ENCODE measurements at regions not wholly inside any gene's neighbourhood (a gene's known extent, or its start where the extent isn't known, plus 50 kb on each side); places are given as distances from the start of the nearest gene placed in this dataset.

- no peaks in the 10 kb centered on the region for H3K4me1 Mint-ChIP-seq (ENCODE audit: insufficient read depth, unreplicated experiment)
- ChIA-PET POLR2A (no interaction called here), CTCF (no interaction called here)
- H3K27ac Mint-ChIP-seq (ENCODE audit: low read depth, unreplicated experiment): no peak overlapping the region
- intact Hi-C loops (cut with micrococcal nuclease): no loop called here
- H3K4me3 Mint-ChIP-seq (ENCODE audit: unreplicated experiment): no peak overlapping the region
- no TSS peak for BruUV-seq (replicated peaks)
- H3K9me3 Mint-ChIP-seq (ENCODE audit: unreplicated experiment): no peaks in the 10 kb centered on the region
- no peak for DNase-seq (ENCODE audit: unreplicated experiment)
- no peaks in the 10 kb centered on the region for H3K27me3 Mint-ChIP-seq (ENCODE audit: insufficient read depth, unreplicated experiment)
- H3K36me3 Mint-ChIP-seq (ENCODE audit: insufficient read depth, unreplicated experiment): peaks cover 19% of the 10 kb centered on the region
- no peak for TF ChIP-seq CTCF (IDR thresholded peaks at IDR 0.05; ENCODE audit: unreplicated experiment)
These were observed 1467.8 kb downstream of the UQCRFS1 start for GRCh38 chr19:27744926-27745768.

GRCh38 chr19:27742041-27742440 is 1470.9 kb downstream of the UQCRFS1 start:
- ChIA-PET CTCF (no interaction called here), POLR2A (no interaction called here)
- Mint-ChIP-seq H3K36me3 (ENCODE audit: insufficient read depth, unreplicated experiment) (peaks cover 28% of the 10 kb centered on the region), H3K4me1 (ENCODE audit: insufficient read depth, unreplicated experiment) (no peaks in the 10 kb centered on the region), H3K27me3 (ENCODE audit: insufficient read depth, unreplicated experiment) (no peaks in the 10 kb centered on the region), H3K9me3 (ENCODE audit: unreplicated experiment) (peaks cover 5% of the 10 kb centered on the region), H3K27ac (ENCODE audit: low read depth, unreplicated experiment) (no peak overlapping the region), H3K4me3 (ENCODE audit: unreplicated experiment) (no peak overlapping the region)
- BruUV-seq (replicated peaks): no TSS peak
- no peak for DNase-seq (ENCODE audit: unreplicated experiment)
- intact Hi-C loops (cut with micrococcal nuclease): no loop called here
- TF ChIP-seq CTCF (IDR thresholded peaks at IDR 0.05; ENCODE audit: unreplicated experiment): no peak

GRCh38 chr19:27741236-27741635 is 1471.7 kb downstream of the UQCRFS1 start:
- no peaks in the 10 kb centered on the region for H3K4me1 Mint-ChIP-seq (ENCODE audit: insufficient read depth, unreplicated experiment)
- ChIA-PET POLR2A (no interaction called here), CTCF (interaction anchor here (0.6 to 0.9 kb wide), 2 partner anchors 195 to 1717 kb away, joined by 3 read pairs; no protein-coding TSS in a partner anchor)
- H3K27me3 Mint-ChIP-seq (ENCODE audit: insufficient read depth, unreplicated experiment): no peaks in the 10 kb centered on the region
- intact Hi-C loops (cut with micrococcal nuclease): no loop called here
- no peak for DNase-seq (ENCODE audit: unreplicated experiment)
- H3K36me3 Mint-ChIP-seq (ENCODE audit: insufficient read depth, unreplicated experiment): peaks cover 27% of the 10 kb centered on the region
- H3K4me3 Mint-ChIP-seq (ENCODE audit: unreplicated experiment): no peak overlapping the region
- TF ChIP-seq CTCF (IDR thresholded peaks at IDR 0.05; ENCODE audit: unreplicated experiment): no peak
- BruUV-seq (replicated peaks): no TSS peak
- H3K9me3 Mint-ChIP-seq (ENCODE audit: unreplicated experiment): peaks cover 5% of the 10 kb centered on the region
- no peak overlapping the region for H3K27ac Mint-ChIP-seq (ENCODE audit: low read depth, unreplicated experiment)

GRCh38 chr19:27740396-27740795 is 1472.6 kb downstream of the UQCRFS1 start:
- H3K4me1 Mint-ChIP-seq (ENCODE audit: insufficient read depth, unreplicated experiment): no peaks in the 10 kb centered on the region
- TF ChIP-seq CTCF (IDR thresholded peaks at IDR 0.05; ENCODE audit: unreplicated experiment): no peak
- no TSS peak for BruUV-seq (replicated peaks)
- peaks cover 5% of the 10 kb centered on the region for H3K9me3 Mint-ChIP-seq (ENCODE audit: unreplicated experiment)
- no peaks in the 10 kb centered on the region for H3K27me3 Mint-ChIP-seq (ENCODE audit: insufficient read depth, unreplicated experiment)
- ChIA-PET CTCF (interaction anchor here (0.9 kb wide), 1 partner anchor 1718 kb away, joined by 3 read pairs; no protein-coding TSS in a partner anchor), POLR2A (no interaction called here)
- no peak for DNase-seq (ENCODE audit: unreplicated experiment)
- intact Hi-C loops (cut with micrococcal nuclease): no loop called here
- no peak overlapping the region for H3K27ac Mint-ChIP-seq (ENCODE audit: low read depth, unreplicated experiment)
- peaks cover 24% of the 10 kb centered on the region for H3K36me3 Mint-ChIP-seq (ENCODE audit: insufficient read depth, unreplicated experiment)
- H3K4me3 Mint-ChIP-seq (ENCODE audit: unreplicated experiment): no peak overlapping the region
